ENCODE measurements at regions not wholly inside any gene's neighbourhood (a gene's known extent, or its start where the extent isn't known, plus 50 kb on each side); places are given as distances from the start of the nearest gene placed in this dataset.

DNA sequence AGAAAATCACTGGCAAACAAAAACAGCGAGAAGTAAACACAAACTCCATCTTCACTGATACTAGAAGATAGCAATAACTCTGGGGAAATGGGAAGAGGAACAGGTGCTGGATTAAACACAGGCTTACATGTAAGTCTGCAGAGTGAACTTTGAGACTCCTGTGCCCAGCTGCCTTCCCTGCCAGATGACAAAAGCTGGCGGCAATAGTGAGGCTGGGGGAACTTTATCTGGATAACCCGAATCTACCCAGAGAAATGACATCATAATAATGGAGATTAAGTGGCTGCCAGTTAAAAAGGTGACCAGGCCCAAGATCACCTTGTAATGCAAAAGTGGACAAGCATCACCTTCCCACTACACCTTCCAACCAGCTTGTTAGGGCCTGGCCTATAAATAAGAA lies 184.5 kb downstream of the CHRM3 start:
- H3K4me2 ChIP-seq (ENCODE audit: low read length) = no peak overlapping the region
- H3K4me3 ChIP-seq (ENCODE audit: low read length) = no peak overlapping the region
- H3K9ac ChIP-seq (ENCODE audit: low read length) = no peak overlapping the region
- H4K20me1 ChIP-seq (ENCODE audit: insufficient read depth, low read length) = no peaks in the 10 kb centered on the region
- peaks cover 6% of the 10 kb centered on the region for H3K27me3 ChIP-seq (ENCODE audit: low read depth, low read length)
- H3K79me2 ChIP-seq (ENCODE audit: low read length) = no peaks in the 10 kb centered on the region
- no peaks in the 10 kb centered on the region for H3K36me3 ChIP-seq (replicated peaks; ENCODE audit: low read depth, low read length)
- no peak overlapping the region for H2AFZ ChIP-seq (ENCODE audit: low read depth, low read length)
- no peaks in the 10 kb centered on the region for H3K9me3 ChIP-seq (ENCODE audit: insufficient read depth, low read length)
- H3K27ac ChIP-seq (ENCODE audit: low read length) = no peak overlapping the region
- peaks cover 26% of the 10 kb centered on the region for H3K4me1 ChIP-seq (ENCODE audit: low read length)
- no peak for TF ChIP-seq CTCF (IDR thresholded peaks at IDR 0.05; ENCODE audit: low read depth, low read length)
- no peak for TF ChIP-seq EZH2phosphoT487 (IDR thresholded peaks at IDR 0.05; ENCODE audit: low read depth)

DNA sequence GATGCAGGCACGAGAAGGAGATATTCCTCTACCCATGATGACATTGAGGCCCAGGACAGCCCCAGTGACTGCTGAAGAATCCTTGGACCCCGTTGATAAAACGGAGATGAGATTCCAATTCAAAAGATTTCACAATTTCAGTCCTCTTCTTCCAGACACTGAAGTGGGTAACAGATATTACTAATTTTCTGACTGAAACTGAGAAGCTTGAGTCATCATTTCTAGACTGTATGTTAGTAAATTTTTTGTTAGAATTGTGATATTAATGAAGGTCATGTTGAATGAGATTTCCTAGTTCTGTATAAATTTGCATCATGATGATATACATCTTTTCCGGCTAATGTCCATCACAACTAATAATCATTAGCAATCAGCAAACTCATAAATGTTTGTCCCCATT lies 185.8 kb downstream of the CHRM3 start:
- H4K20me1 ChIP-seq (ENCODE audit: insufficient read depth, low read length) = no peaks in the 10 kb centered on the region
- H3K36me3 ChIP-seq (replicated peaks; ENCODE audit: low read depth, low read length) = no peaks in the 10 kb centered on the region
- H3K4me1 ChIP-seq (ENCODE audit: low read length) = peaks cover 26% of the 10 kb centered on the region
- H3K9me3 ChIP-seq (ENCODE audit: insufficient read depth, low read length) = no peaks in the 10 kb centered on the region
- peak overlapping the region; percentile 43 for H3K4me2 ChIP-seq (ENCODE audit: low read length)
- H3K79me2 ChIP-seq (ENCODE audit: low read length) = no peaks in the 10 kb centered on the region
- no peak for TF ChIP-seq CTCF (IDR thresholded peaks at IDR 0.05; ENCODE audit: low read depth, low read length)
- H3K4me3 ChIP-seq (ENCODE audit: low read length) = no peak overlapping the region
- H2AFZ ChIP-seq (ENCODE audit: low read depth, low read length) = no peak overlapping the region
- no peak overlapping the region for H3K27ac ChIP-seq (ENCODE audit: low read length)
- no peak overlapping the region for H3K9ac ChIP-seq (ENCODE audit: low read length)
- peaks cover 6% of the 10 kb centered on the region for H3K27me3 ChIP-seq (ENCODE audit: low read depth, low read length)

DNA sequence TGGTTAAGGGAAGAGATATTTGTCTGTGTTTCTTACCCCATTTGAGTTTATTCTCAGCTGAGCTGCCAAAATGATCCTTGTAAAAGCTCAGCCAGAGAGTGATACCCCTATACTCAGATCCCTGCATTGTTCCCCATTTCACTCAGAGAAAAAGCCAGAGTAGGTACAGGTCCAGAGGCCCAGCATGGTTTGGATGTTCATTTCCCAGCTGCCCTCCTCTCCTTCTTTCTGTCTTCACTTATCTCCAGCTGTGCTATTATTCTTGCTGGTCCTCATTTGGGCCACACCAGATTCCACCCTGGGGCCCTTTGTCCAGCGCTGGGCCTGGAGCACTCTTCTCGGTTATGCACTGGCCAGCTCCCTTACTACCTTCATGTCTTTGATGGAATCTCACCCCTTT lies 187.7 kb downstream of the CHRM3 start:
- Histone ChIP-seq H3K4me2 (ENCODE audit: low read length) (no peak overlapping the region), H2AFZ (ENCODE audit: low read depth, low read length) (no peak overlapping the region), H3K4me1 (ENCODE audit: low read length) (peaks cover 34% of the 10 kb centered on the region), H4K20me1 (ENCODE audit: insufficient read depth, low read length) (no peaks in the 10 kb centered on the region), H3K9me3 (ENCODE audit: insufficient read depth, low read length) (no peaks in the 10 kb centered on the region), H3K4me3 (ENCODE audit: low read length) (no peak overlapping the region), H3K79me2 (ENCODE audit: low read length) (no peaks in the 10 kb centered on the region), H3K27me3 (ENCODE audit: low read depth, low read length) (peaks cover 6% of the 10 kb centered on the region), H3K27ac (ENCODE audit: low read length) (no peak overlapping the region), H3K36me3 (replicated peaks; ENCODE audit: low read depth, low read length) (no peaks in the 10 kb centered on the region), H3K9ac (ENCODE audit: low read length) (no peak overlapping the region)
- TF ChIP-seq CTCF (IDR thresholded peaks at IDR 0.05; ENCODE audit: low read depth, low read length) (no peak), EZH2phosphoT487 (IDR thresholded peaks at IDR 0.05; ENCODE audit: low read depth) (no peak)

DNA sequence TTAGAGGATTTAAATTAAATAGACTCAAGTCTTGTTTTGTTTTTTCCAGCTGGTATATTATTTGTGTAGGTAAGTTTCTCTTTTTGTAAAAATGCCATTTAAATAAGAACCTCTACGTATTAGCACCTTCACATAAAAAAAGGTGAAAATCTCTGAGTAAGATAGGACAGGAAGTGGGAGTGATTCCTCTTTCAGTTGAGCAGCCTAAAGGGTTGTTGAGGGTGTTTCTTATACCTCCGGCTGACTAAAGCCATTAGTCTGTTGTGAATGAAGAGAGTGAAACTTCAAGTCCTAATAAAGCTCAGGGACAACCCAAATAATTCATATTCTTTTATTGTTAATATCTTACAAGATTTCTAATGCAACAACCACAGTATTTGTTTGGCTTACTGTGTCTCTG lies 188.7 kb downstream of the CHRM3 start:
- H4K20me1 ChIP-seq (ENCODE audit: insufficient read depth, low read length) = no peaks in the 10 kb centered on the region
- H3K36me3 ChIP-seq (replicated peaks; ENCODE audit: low read depth, low read length) = no peaks in the 10 kb centered on the region
- no peak for TF ChIP-seq CTCF (IDR thresholded peaks at IDR 0.05; ENCODE audit: low read depth, low read length)
- no peak for TF ChIP-seq EZH2phosphoT487 (IDR thresholded peaks at IDR 0.05; ENCODE audit: low read depth)
- H2AFZ ChIP-seq (ENCODE audit: low read depth, low read length) = no peak overlapping the region
- no peaks in the 10 kb centered on the region for H3K79me2 ChIP-seq (ENCODE audit: low read length)
- H3K27me3 ChIP-seq (ENCODE audit: low read depth, low read length) = peaks cover 6% of the 10 kb centered on the region
- peaks cover 34% of the 10 kb centered on the region for H3K4me1 ChIP-seq (ENCODE audit: low read length)
- no peak overlapping the region for H3K4me3 ChIP-seq (ENCODE audit: low read length)
- H3K27ac ChIP-seq (ENCODE audit: low read length) = no peak overlapping the region
- no peak overlapping the region for H3K9ac ChIP-seq (ENCODE audit: low read length)
- H3K9me3 ChIP-seq (ENCODE audit: insufficient read depth, low read length) = no peaks in the 10 kb centered on the region
- peak overlapping the region; percentile 9 for H3K4me2 ChIP-seq (ENCODE audit: low read length)
